Frontal cortex (tissue), 3 donors: ENCODE measurements at regions not wholly inside any gene's neighbourhood (a gene's known extent, or its start where the extent isn't known, plus 50 kb on each side); places are given as distances from the start of the nearest gene placed in this dataset.
A peak's percentile ranks its signal among the peaks of the same experiment; 100 is the strongest.
"Not testable (repeated sequence)": the region's sequence is repeated elsewhere in the genome, so short reads cannot be mapped to it uniquely, and the experiment has no call there.

Source experiments
- DNase-seq, 2 donors: peaks; one replicate each; pipeline ENCODE4 v3.0.0; 2012; ENCODE audit warnings: low spot score in 2 of 2
- FAIRE-seq: peaks from 2 replicates; lab custom pipeline; 2012; peaks lifted over from hg19 to GRCh38; lab: Jason Lieb, UNC
- donor health status: control.
- donor health status: control.
- donor health status: control.

DNA sequence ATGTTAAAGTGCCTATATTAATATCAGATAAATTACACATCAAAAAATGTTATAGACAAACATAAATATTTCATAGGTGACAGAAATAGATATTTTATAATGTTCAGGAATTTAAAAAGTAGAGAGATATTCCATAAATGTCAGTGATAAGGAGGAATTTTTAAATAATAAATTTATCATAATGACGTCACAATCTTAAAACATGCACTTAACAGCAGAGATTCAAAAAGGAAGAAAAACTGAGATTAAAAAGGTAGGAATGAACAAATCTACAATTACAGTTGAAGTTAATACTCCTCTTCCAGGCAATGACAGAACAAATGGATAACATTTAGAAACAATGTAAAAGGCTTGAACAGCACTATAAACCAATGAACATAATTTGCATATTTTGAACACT is 345.4 kb upstream of the NOX3 start:
- no peak for DNase-seq
- FAIRE-seq = no peak

DNA sequence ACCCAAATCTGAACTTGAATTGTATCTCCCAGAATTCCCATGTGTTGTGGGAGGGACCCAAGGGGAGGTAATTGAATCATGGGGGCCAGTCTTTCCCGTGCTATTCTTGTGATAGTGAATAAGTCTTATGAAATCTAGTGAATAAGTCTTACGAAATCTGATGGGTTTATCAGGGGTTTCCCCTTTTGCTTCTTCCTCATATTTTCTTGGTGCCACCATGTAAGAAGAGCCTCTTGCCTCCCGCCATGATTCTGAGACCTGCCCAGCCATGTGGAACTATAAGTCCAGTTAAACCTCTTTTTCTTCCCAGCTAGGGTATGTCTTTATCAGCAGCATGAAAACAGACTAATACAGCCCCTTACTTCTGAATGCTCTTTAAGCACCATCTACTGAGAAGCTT is 343.2 kb upstream of the NOX3 start:
- DNase-seq, FAIRE-seq: not testable (repeated sequence)

GRCh38 chr6:155795173-155795796 is 339.6 kb upstream of the NOX3 start:
- no peak for DNase-seq
- FAIRE-seq = no peak

GRCh38 chr6:155791891-155792290 is 336.3 kb upstream of the NOX3 start:
- no peak for FAIRE-seq
- DNase-seq = no peak

- DNase-seq = no peak
- no peak for FAIRE-seq
Observed at GRCh38 chr6:155791186-155791585, 335.5 kb upstream of the NOX3 start.

GRCh38 chr6:155787168-155787567 is 331.5 kb upstream of the NOX3 start:
- no peak for FAIRE-seq
- DNase-seq = no peak

DNA sequence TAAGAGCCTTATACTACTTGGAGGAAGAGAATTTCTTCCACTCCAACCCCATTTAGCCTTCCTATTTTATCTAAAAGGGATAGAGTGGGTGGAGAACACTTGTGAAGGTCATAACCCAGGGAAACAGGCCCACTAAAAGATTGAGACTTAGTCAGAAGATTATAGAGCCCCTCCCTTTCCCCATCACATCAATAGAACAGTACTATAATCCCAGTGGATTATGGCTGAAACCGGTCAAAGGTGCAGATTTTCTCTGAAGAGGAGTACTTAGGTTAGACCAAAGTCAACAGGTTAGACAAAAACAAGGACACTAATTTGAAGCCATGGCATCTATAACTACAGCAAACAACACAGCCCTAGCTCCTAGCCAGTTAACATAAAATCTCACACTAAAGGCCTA is 330.9 kb upstream of the NOX3 start:
- DNase-seq (no peak), FAIRE-seq (no peak)

- DNase-seq = no peak
- no peak for FAIRE-seq
Observed at GRCh38 chr6:155782739-155783459, 327.3 kb upstream of the NOX3 start.

GRCh38 chr6:155782320-155782731 is 326.7 kb upstream of the NOX3 start:
- FAIRE-seq (no peak), DNase-seq (no peak)

DNA sequence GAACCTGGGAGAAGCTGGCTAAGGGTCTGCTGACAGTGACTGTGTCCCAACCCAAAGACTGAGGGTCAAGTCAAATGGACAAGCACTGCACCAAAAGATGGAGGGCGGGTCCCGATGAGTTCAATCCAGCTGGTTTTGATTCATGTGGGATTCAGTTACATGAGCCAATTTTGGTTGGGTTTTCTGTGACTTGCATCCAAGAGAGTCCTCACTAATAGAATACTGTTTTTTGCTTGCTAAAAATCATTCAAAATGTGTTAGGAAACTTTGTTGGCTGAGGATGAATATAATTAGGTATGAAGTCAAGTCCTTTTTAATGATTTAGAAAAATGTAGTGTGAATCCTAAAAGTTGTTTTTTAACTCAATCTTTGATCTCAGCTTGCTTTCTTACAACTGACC is 323.8 kb upstream of the NOX3 start:
- FAIRE-seq (no peak), DNase-seq (no peak)

GRCh38 chr6:155778336-155778735 is 322.7 kb upstream of the NOX3 start:
- FAIRE-seq (no peak), DNase-seq (no peak)

DNA sequence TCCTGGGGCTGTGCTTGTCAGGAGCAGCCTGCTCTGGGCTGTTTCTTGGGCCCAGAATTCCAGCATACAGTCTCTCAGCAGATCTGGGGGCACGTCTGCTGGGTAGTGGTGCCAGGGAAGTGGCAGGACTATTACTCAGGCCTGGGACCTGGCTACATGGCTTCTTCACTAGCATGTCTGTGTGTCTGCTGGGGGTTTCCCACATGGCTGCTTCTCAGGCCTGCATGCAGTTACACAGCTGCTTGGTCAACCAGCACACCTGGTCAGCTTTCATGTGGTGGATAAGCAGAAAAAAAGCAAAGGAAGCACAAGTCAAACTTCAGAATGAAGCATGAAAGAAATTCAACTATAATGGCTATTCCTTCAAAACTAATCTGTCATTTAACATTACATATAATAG is 316.2 kb upstream of the NOX3 start:
- DNase-seq = no peak
- FAIRE-seq = no peak

- DNase-seq (no peak), FAIRE-seq (peak; percentile 24)
Observed at GRCh38 chr6:155770856-155771255, 315.2 kb upstream of the NOX3 start.

- FAIRE-seq = no peak
- DNase-seq = no peak
Observed at GRCh38 chr6:155770313-155770712, 314.7 kb upstream of the NOX3 start.

DNA sequence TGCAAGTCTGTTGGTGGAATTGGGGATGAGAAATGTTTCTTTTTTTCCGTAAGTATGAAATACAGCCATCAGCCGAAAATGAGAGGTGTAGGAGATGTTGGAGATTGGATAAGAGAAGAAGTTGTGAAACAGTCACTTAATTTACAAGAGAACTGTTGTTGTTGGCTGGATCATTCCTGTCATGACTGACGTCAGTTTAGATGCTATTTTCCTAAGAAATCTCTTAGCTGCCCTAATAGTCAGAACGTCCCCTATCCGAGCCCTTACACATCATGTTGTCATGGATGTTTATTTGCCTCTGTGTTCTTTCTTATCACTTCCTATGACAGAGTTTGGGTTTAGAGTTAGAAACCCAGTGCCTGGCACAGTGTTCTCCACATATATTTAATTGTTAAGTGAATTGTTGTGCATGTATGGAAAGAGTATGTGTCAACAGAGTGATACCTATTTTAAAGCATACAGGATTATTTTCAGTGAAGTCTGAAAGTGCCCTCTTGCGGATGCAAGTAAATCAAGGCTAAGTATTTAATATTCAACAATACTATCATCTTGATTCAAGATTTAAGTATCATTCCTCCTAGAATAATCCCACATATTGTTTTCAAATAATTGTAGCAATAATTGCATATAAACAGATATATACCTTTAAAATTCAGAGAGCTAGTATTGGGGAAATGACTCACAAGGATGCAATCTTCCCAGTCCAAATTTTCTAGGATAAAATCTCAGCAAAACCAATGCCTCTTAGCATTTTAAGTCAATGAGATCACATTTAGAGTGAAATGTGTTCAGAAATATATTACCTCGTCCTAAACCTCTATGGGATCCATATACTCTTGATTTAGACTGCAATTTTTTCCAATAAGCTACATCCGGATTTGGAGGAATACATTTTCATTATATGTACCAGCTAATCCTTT is 309.9 kb upstream of the NOX3 start:
- no peak for FAIRE-seq
- DNase-seq = no peak

GRCh38 chr6:155762649-155763048 is 307.0 kb upstream of the NOX3 start:
- DNase-seq (no peak), FAIRE-seq (no peak)

GRCh38 chr6:155755452-155755851 is 299.8 kb upstream of the NOX3 start:
- FAIRE-seq = no peak
- DNase-seq = no peak

- not testable (repeated sequence) for DNase-seq, FAIRE-seq
Observed at GRCh38 chr6:155748778-155749177, 293.1 kb upstream of the NOX3 start.

DNA sequence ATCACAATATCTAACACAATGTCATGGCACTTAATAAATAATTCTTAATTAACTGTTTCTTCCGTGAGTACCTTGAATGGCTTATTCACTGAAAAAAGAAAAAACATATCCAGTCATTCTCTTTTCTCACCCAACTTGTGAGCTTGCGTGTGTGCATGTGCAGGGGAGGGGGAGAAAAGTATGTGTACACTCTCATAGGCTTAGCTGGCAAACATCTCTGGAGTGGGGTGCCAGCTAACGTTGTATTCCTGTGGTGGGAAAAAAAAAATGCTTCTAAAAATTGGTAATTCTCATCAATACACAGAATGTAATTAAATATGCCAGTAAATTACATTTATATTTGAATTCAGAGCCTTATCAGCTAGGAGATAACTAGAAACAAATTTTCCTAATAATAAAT is 291.9 kb upstream of the NOX3 start:
- FAIRE-seq (no peak), DNase-seq (no peak)

- no peak for FAIRE-seq
- no peak for DNase-seq
Observed at GRCh38 chr6:155740781-155741399, 285.3 kb upstream of the NOX3 start.
